HEK293T (cell line): ENCODE measurements at regions not wholly inside any gene's neighbourhood (a gene's known extent, or its start where the extent isn't known, plus 50 kb on each side); places are given as distances from the start of the nearest gene placed in this dataset.

Experiments used
- CTCF ChIA-PET: fragments of 350-600 bp; formaldehyde crosslinking; extraction: SDS; loops from one replicate; lab custom pipeline; 2021; ENCODE audit warnings: antibody characterized with exemption, inconsistent platforms; lab: Yijun Ruan, JAX
- POLR2A ChIA-PET: fragments of 350-600 bp; formaldehyde crosslinking; extraction: SDS; loops from one replicate; lab custom pipeline; 2020; ENCODE audit warnings: antibody characterized with exemption, inconsistent platforms; lab: Yijun Ruan, JAX
- DNase-seq: peaks from one replicate; pipeline ENCODE4 v3.0.0; 2012; ENCODE audit warnings: mixed read lengths; ENCODE audit errors: extremely low spot score
- ARNT ChIP-seq: fragments of 450-650 bp; IDR thresholded peaks from 2 replicates; pipeline ENCODE4 v1.6.1; 2017; ENCODE audit warnings: mild to moderate bottlenecking
- BHLHE40 ChIP-seq: fragments of 450-650 bp; IDR thresholded peaks from 2 replicates; pipeline ENCODE4 v1.6.1; 2016; ENCODE audit warnings: mild to moderate bottlenecking, moderate library complexity, borderline replicate concordance
- CTBP1 ChIP-seq: fragments of 450-650 bp; IDR thresholded peaks from 2 replicates; pipeline ENCODE4 v1.6.1; 2016; ENCODE audit warnings: borderline replicate concordance
- ELF4 ChIP-seq: fragments of 450-650 bp; IDR thresholded peaks from 2 replicates; pipeline ENCODE4 v1.6.1; 2017; ENCODE audit warnings: antibody characterized with exemption
- FOXA1 ChIP-seq: fragments of 450-650 bp; IDR thresholded peaks from 2 replicates; pipeline ENCODE4 v1.6.1; 2016; ENCODE audit warnings: mild to moderate bottlenecking
- FOXK2 ChIP-seq: fragments of 450-650 bp; IDR thresholded peaks from 2 replicates; pipeline ENCODE4 v1.6.1; 2016; ENCODE audit warnings: mild to moderate bottlenecking
- FOXM1 ChIP-seq: fragments of 450-650 bp; IDR thresholded peaks from 2 replicates; pipeline ENCODE4 v1.6.1; 2017; ENCODE audit warnings: mild to moderate bottlenecking, borderline replicate concordance
- HDGF ChIP-seq: fragments of 450-650 bp; IDR thresholded peaks from 2 replicates; pipeline ENCODE4 v1.6.1; 2017; ENCODE audit warnings: antibody characterized with exemption, borderline replicate concordance
- L3MBTL2 ChIP-seq: fragments of 450-650 bp; conservative IDR thresholded peaks from 2 replicates; pipeline ENCODE4 v1.6.1; 2016; ENCODE audit warnings: mild to moderate bottlenecking
- LEF1 ChIP-seq: fragments of 450-650 bp; IDR thresholded peaks from 2 replicates; pipeline ENCODE4 v1.6.1; 2017; ENCODE audit warnings: mild to moderate bottlenecking, borderline replicate concordance
- NFRKB ChIP-seq: fragments of 450-650 bp; IDR thresholded peaks from 2 replicates; pipeline ENCODE4 v1.6.1; 2016; ENCODE audit warnings: mild to moderate bottlenecking, moderate library complexity
- SP1 ChIP-seq: fragments of 450-650 bp; IDR thresholded peaks from 2 replicates; pipeline ENCODE4 v1.6.1; 2017
- SUZ12 ChIP-seq: fragments of 450-650 bp; IDR thresholded peaks from 2 replicates; pipeline ENCODE4 v1.6.1; 2016; ENCODE audit warnings: mild to moderate bottlenecking
- TARDBP ChIP-seq: fragments of 450-650 bp; IDR thresholded peaks from 2 replicates; pipeline ENCODE4 v1.6.1; 2016
- ZNF384 ChIP-seq: fragments of 450-650 bp; IDR thresholded peaks from 2 replicates; pipeline ENCODE4 v1.6.1; 2016
- TF ChIP-seq, protein P1 (sequence below): fragments of 450-650 bp; IDR thresholded peaks from 2 replicates; pipeline ENCODE4 v1.6.1; 2016

DNA sequence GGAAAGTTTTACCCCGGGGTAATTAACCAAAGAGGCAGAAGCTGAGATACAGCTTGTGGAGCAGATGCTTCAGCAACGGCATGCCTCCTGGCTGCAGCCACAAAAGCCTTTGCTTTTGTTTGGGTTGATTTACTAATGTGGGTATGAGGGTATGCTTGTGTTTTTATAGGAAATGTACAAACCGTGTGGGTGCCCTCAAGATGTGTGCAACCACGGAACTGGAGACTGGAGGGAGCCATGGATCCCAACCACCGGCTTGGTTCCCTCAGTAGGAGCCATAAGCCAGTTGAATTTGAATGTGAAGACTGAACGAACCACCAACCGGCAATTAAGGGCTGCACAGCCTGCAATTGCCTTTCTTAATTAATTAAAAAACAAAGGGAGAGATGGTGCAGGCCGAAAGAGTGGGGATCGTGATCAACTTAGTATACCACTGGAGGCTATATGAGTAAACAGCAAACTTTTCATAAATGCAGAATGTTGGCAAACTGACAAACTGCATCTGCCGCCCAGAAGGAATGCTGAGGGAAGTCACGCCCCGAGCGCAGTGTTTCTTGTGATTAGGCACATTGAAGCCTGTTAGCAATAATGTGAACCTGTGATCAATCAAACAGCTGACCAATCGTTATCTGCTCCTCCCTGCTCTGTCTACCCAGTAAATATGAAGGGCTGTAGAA is 104.1 kb downstream of the DISP1 start:
- POLR2A ChIA-PET = no interaction called here
- TF ChIP-seq ARNT (no peak), LEF1 (no peak), HDGF (no peak), FOXK2 (no peak), ZNF384 (no peak), CTBP1 (no peak), ELF4 (no peak), TARDBP (no peak), NFRKB (no peak), L3MBTL2 (no peak), SP1 (no peak), FOXA1 (no peak), SUZ12 (no peak), FOXM1 (no peak), BHLHE40 (no peak)
- TF ChIP-seq, protein P1, sequence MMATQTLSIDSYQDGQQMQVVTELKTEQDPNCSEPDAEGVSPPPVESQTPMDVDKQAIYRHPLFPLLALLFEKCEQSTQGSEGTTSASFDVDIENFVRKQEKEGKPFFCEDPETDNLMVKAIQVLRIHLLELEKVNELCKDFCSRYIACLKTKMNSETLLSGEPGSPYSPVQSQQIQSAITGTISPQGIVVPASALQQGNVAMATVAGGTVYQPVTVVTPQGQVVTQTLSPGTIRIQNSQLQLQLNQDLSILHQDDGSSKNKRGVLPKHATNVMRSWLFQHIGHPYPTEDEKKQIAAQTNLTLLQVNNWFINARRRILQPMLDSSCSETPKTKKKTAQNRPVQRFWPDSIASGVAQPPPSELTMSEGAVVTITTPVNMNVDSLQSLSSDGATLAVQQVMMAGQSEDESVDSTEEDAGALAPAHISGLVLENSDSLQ = no peak
- CTCF ChIA-PET = interaction anchor here (0.6 kb wide), 2 partner anchors 42 to 93 kb away, joined by 3 read pairs; no protein-coding TSS in a partner anchor
- DNase-seq = no peak

DNA sequence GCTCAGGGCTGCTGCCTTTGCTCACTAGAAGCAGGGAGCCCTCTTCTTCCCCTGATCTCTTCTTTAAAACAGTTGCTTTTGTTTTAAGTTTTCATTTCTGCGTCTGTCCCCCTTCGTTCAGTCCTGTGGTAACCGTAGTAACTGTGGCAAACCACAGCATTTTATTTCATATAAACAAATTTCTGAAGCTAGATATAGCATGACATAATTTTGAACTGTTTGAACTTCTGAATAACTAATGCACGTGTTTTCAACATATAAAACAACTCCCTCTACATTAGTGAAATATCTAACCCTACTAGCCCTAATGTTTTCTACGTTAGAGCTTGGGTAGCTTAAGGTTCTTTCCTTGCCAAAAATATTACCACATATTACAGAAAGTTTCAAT is 104.6 kb downstream of the DISP1 start:
- no peak for DNase-seq
- ChIA-PET POLR2A (no interaction called here), CTCF (interaction anchor here (0.6 kb wide), 1 partner anchor 41 kb away, joined by 3 read pairs; no protein-coding TSS in a partner anchor)
- no peak for TF ChIP-seq NFRKB
- no peak for TF ChIP-seq FOXM1
- TF ChIP-seq ZNF384 = no peak
- no peak for TF ChIP-seq FOXA1
- TF ChIP-seq, protein P1 = no peak
- no peak for TF ChIP-seq TARDBP
- no peak for TF ChIP-seq SP1
- no peak for TF ChIP-seq FOXK2
- no peak for TF ChIP-seq LEF1
- TF ChIP-seq SUZ12 = no peak

DNA sequence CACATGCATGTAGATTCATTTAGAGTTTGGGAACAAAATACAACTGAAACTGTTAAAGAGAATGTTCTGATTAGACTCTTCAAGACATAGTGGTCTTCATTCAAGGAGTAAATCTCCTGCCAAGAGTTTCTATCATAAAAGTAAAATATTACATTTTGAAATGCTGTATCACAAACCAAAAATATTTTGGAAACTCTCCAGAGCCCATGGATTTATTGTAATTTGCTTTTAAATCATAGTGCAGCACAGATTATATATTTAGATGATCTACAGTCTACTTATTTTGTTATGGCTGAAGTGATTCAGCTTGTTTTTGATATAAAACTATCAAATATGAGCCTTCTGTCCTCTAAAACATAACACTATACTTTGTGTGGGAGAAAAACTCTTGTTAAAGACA is 105.3 kb downstream of the DISP1 start:
- no peak for DNase-seq
- TF ChIP-seq CTBP1 (no peak), ELF4 (no peak), FOXM1 (no peak), TARDBP (no peak), ZNF384 (no peak), FOXA1 (no peak), ARNT (no peak), NFRKB (no peak), L3MBTL2 (no peak), BHLHE40 (no peak), LEF1 (no peak), SUZ12 (no peak), FOXK2 (no peak)
- ChIA-PET POLR2A (no interaction called here), CTCF (no interaction called here)

DNA sequence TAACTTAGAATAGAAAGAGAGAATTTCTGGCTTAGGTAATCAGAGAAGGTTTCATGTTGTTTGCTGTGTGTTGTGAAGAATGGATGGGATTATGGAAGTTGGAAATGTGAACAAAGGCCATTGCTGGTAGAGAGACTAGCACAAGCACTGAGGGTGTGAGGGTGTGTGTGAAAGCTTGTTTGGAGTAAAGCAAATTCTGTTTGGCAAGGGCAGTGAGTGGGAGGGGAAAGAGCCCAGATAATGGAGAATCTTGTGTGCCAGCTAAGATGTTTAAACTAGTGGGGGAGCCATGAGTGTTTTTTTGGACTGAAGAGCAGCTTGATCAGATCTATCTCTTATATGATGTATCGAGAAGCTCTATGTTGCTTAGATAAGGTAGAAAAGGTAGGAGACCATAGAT is 107.1 kb downstream of the DISP1 start:
- ChIA-PET CTCF (no interaction called here), POLR2A (no interaction called here)
- TF ChIP-seq, protein P1 = no peak
- TF ChIP-seq CTBP1 (no peak), SUZ12 (no peak)
- DNase-seq = no peak

DNA sequence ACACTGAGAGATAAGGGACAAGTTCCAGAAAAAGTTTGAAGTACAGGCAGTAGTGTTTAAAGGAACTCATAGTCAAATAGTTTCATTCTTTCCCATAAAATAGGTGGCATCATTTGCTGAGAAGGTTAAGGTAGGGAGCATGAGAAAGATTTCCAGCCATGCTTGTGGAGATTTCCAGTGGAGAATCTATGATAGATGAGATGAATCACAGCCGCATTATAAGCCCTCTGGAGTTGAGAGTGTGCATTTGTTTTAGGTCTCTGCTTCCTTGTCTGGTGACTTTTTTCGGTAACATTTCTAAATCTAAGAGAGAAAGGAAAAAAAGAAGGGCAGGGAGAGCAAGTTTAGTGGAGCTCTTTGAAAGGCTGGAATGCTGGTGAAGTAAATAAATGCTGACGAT is 108.7 kb downstream of the DISP1 start:
- TF ChIP-seq L3MBTL2 = no peak
- no peak for TF ChIP-seq TARDBP
- TF ChIP-seq SP1 = no peak
- no peak for TF ChIP-seq CTBP1
- no peak for TF ChIP-seq LEF1
- TF ChIP-seq BHLHE40 = no peak
- TF ChIP-seq FOXK2 = no peak
- TF ChIP-seq FOXM1 = no peak
- TF ChIP-seq, protein P1 = no peak
- no peak for TF ChIP-seq FOXA1
- no peak for TF ChIP-seq HDGF
- TF ChIP-seq NFRKB = no peak
- no peak for TF ChIP-seq ZNF384
- no peak for TF ChIP-seq ARNT
- no peak for TF ChIP-seq ELF4
- CTCF ChIA-PET = no interaction called here
- POLR2A ChIA-PET = no interaction called here
- DNase-seq = no peak

DNA sequence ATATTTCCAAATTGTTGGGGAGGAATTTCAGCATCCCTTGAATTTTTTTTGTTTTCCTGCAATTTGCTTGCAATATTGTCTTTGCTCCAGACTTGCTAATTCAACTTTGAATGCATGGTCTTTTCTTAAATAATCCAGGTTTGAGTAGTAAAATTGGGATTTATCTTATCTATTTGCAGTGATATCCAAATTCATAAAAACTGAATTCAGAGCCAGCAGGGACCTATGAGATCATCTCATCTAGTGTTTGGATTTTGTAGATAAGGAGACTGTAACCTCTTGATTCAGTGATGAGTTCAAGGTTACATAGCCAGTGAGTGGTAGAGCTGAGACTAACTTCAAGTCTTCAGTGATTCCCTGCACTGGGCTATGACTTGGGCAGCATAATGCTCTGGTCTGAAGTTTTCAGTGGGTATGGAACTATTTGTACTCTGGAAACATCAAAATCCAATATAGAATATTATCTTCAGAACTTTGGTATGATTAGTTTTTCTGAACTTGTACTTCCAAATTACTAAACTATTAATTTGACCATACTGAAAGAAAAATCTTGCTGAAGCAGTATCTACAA is 109.4 kb downstream of the DISP1 start:
- ChIA-PET CTCF (no interaction called here), POLR2A (no interaction called here)
- DNase-seq = no peak
- TF ChIP-seq BHLHE40 (no peak), SUZ12 (no peak), ZNF384 (no peak), TARDBP (no peak), FOXK2 (no peak), HDGF (no peak), LEF1 (no peak), NFRKB (no peak), ARNT (no peak), L3MBTL2 (no peak), FOXA1 (no peak), SP1 (no peak)
- TF ChIP-seq, protein P1 = no peak
